ENCODE measurements at regions not wholly inside any gene's neighbourhood (a gene's known extent, or its start where the extent isn't known, plus 50 kb on each side); places are given as distances from the start of the nearest gene placed in this dataset.

- no peak for DNase-seq (ENCODE audit: low read depth)
- TF ChIP-seq CTCF (conservative IDR thresholded peaks at IDR 0.05; ENCODE audit: low read depth, low read length) = no peak
- no peak overlapping the region for H3K4me3 ChIP-seq (ENCODE audit: low read depth, low read length)
Observed at GRCh38 chr14:100471441-100472093, 115.7 kb downstream of the BEGAIN start.

GRCh38 chr14:100472094-100472455, 115.1 kb downstream of the BEGAIN start:
- H3K4me3 ChIP-seq (ENCODE audit: low read depth, low read length) = no peak overlapping the region
- no peak for TF ChIP-seq CTCF (conservative IDR thresholded peaks at IDR 0.05; ENCODE audit: low read depth, low read length)
- DNase-seq (ENCODE audit: low read depth) = no peak

- TF ChIP-seq CTCF (conservative IDR thresholded peaks at IDR 0.05; ENCODE audit: low read depth, low read length) = no peak
- no peak for DNase-seq (ENCODE audit: low read depth)
- no peak overlapping the region for H3K4me3 ChIP-seq (ENCODE audit: low read depth, low read length)
Observed at GRCh38 chr14:100472491-100472890, 114.7 kb downstream of the BEGAIN start.

GRCh38 chr14:100473249-100473648, 114.0 kb downstream of the BEGAIN start:
- DNase-seq (ENCODE audit: low read depth) = no peak
- no peak for TF ChIP-seq CTCF (conservative IDR thresholded peaks at IDR 0.05; ENCODE audit: low read depth, low read length)
- H3K4me3 ChIP-seq (ENCODE audit: low read depth, low read length) = no peak overlapping the region

GRCh38 chr14:100474196-100474595, 113.0 kb downstream of the BEGAIN start:
- no peak overlapping the region for H3K4me3 ChIP-seq (ENCODE audit: low read depth, low read length)
- no peak for DNase-seq (ENCODE audit: low read depth)
- no peak for TF ChIP-seq CTCF (conservative IDR thresholded peaks at IDR 0.05; ENCODE audit: low read depth, low read length)

- TF ChIP-seq CTCF (conservative IDR thresholded peaks at IDR 0.05; ENCODE audit: low read depth, low read length) = no peak
- no peak for DNase-seq (ENCODE audit: low read depth)
- no peak overlapping the region for H3K4me3 ChIP-seq (ENCODE audit: low read depth, low read length)
Observed at GRCh38 chr14:100475268-100475667, 111.9 kb downstream of the BEGAIN start.

Measured in choroid plexus epithelial cell (primary cell).